ENCODE measurements at regions not wholly inside any gene's neighbourhood (a gene's known extent, or its start where the extent isn't known, plus 50 kb on each side); places are given as distances from the start of the nearest gene placed in this dataset.

DNA sequence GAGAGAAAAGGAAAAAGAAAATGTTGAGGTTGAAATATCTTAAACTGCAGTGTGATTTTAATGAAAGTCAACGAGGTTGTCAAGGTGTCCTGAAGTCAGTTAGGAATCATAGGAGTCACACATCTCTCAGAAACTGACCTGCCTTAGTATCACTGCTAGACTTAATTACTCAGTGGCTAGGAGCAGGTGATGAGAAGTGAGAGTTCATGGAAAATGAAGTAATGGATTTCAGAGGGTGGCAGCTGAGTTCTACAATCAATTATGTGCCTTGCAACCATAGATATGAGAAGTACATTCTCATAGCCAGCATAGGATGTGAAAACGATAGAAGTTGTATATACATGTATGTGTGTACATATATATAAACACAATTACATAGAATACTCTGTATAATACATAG, 1269.7 kb downstream of the FSTL5 start:
- TF ChIP-seq POLR2AphosphoS5 (IDR thresholded peaks at IDR 0.05): no peak
- TF ChIP-seq CTCF (IDR thresholded peaks at IDR 0.05): no peak
- TF ChIP-seq EP300 (IDR thresholded peaks at IDR 0.05; ENCODE audit: low read depth): no peak
- no peak for TF ChIP-seq POLR2A (IDR thresholded peaks at IDR 0.05)
- intact Hi-C loops (cut with DNase I; ENCODE audit: low total_unique reads) (no loop called here), in situ Hi-C loops (cut with MboI; ENCODE audit: low pct_ligation_motif_present in 1 of 4, low pct_unique_long_range_greater_than_20kb in 1 of 4, low sequenced_read_pairs in 3 of 4) (no loop called here)
- WGBS, 2 donors (ENCODE audit: low coverage in 1 of 2): 42 to 50% methylated on average over 2 of the region's 2 CpGs
- H3K9me3 ChIP-seq: peaks cover 0 to under 1% of the 10 kb centered on the region in 2 donors
- no peaks in the 10 kb centered on the region for H3K36me3 ChIP-seq
- no peaks in the 10 kb centered on the region for H3K4me1 ChIP-seq
- no peak overlapping the region for H3K27ac ChIP-seq
- no peaks in the 10 kb centered on the region for H3K27me3 ChIP-seq
- no peak for DNase-seq
- no peak overlapping the region for H3K4me3 ChIP-seq

DNA sequence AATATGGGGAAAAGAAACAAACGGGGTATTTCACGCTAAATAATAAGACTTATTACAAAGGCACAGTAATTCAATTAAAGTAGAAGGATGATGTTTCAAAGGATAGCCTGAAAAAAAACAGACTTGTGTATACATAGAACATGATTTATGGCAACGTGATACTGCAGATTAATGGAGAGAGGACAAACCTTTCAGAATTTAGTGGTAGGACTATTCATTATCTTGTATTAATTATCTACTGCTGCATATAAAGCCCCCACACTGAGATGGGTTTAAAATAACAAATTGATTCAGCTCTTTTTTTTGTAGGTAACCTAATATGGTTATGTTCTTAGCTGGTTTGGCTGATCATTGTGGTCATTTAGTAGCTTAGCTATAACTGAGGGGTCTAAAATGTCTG, 1269.0 kb downstream of the FSTL5 start:
- no peak overlapping the region for H3K27ac ChIP-seq
- no peaks in the 10 kb centered on the region for H3K4me1 ChIP-seq
- 51 to 83% methylated on average over 3 of the region's 3 CpGs for WGBS, 2 donors (ENCODE audit: low coverage in 1 of 2)
- no peak for TF ChIP-seq POLR2A (IDR thresholded peaks at IDR 0.05)
- no peak for TF ChIP-seq CTCF (IDR thresholded peaks at IDR 0.05)
- TF ChIP-seq EP300 (IDR thresholded peaks at IDR 0.05; ENCODE audit: low read depth): no peak
- TF ChIP-seq POLR2AphosphoS5 (IDR thresholded peaks at IDR 0.05): no peak
- no peak for DNase-seq
- no peaks in the 10 kb centered on the region for H3K9me3 ChIP-seq
- H3K36me3 ChIP-seq: no peaks in the 10 kb centered on the region
- intact Hi-C loops (cut with DNase I; ENCODE audit: low total_unique reads) (no loop called here), in situ Hi-C loops (cut with MboI; ENCODE audit: low pct_ligation_motif_present in 1 of 4, low pct_unique_long_range_greater_than_20kb in 1 of 4, low sequenced_read_pairs in 3 of 4) (no loop called here)
- H3K4me3 ChIP-seq: no peak overlapping the region
- H3K27me3 ChIP-seq: no peaks in the 10 kb centered on the region

- H3K27ac ChIP-seq: no peak overlapping the region
- in situ Hi-C loops (cut with MboI; ENCODE audit: low pct_ligation_motif_present in 1 of 4, low pct_unique_long_range_greater_than_20kb in 1 of 4, low sequenced_read_pairs in 3 of 4): no loop called here
- no peaks in the 10 kb centered on the region for H3K4me1 ChIP-seq
- H3K4me3 ChIP-seq: no peak overlapping the region
- no peaks in the 10 kb centered on the region for H3K27me3 ChIP-seq
- no peak for TF ChIP-seq POLR2AphosphoS5 (IDR thresholded peaks at IDR 0.05)
- DNase-seq: no peak
- H3K9me3 ChIP-seq: no peaks in the 10 kb centered on the region
- H3K36me3 ChIP-seq: no peaks in the 10 kb centered on the region
- intact Hi-C loops (cut with DNase I; ENCODE audit: low total_unique reads): no loop called here
- WGBS, 2 donors (ENCODE audit: low coverage in 1 of 2): 75 to 100% methylated on average over 1 of the region's 1 CpG
These were observed 1236.5 kb downstream of the FSTL5 start for GRCh38 chr4:160927311-160927710.

GRCh38 chr4:160928482-160928881, 1235.3 kb downstream of the FSTL5 start:
- no peak for DNase-seq
- TF ChIP-seq POLR2AphosphoS5 (IDR thresholded peaks at IDR 0.05): no peak
- TF ChIP-seq CTCF (IDR thresholded peaks at IDR 0.05): no peak
- TF ChIP-seq EP300 (IDR thresholded peaks at IDR 0.05; ENCODE audit: low read depth): no peak
- TF ChIP-seq POLR2A (IDR thresholded peaks at IDR 0.05): no peak
- Histone ChIP-seq H3K36me3 (no peaks in the 10 kb centered on the region), H3K27ac (no peak overlapping the region), H3K9me3 (no peaks in the 10 kb centered on the region), H3K27me3 (no peaks in the 10 kb centered on the region), H3K4me3 (no peak overlapping the region), H3K4me1 (no peaks in the 10 kb centered on the region)
- intact Hi-C loops (cut with DNase I; ENCODE audit: low total_unique reads) (no loop called here), in situ Hi-C loops (cut with MboI; ENCODE audit: low pct_ligation_motif_present in 1 of 4, low pct_unique_long_range_greater_than_20kb in 1 of 4, low sequenced_read_pairs in 3 of 4) (no loop called here)
- 63 to 67% methylated on average over 2 to 3 of the region's 3 CpGs for WGBS, 2 donors (ENCODE audit: low coverage in 1 of 2)

- H3K27ac ChIP-seq: no peak overlapping the region
- no peaks in the 10 kb centered on the region for H3K27me3 ChIP-seq
- intact Hi-C loops (cut with DNase I; ENCODE audit: low total_unique reads): no loop called here
- TF ChIP-seq EP300 (IDR thresholded peaks at IDR 0.05; ENCODE audit: low read depth) (no peak), POLR2AphosphoS5 (IDR thresholded peaks at IDR 0.05) (no peak), CTCF (IDR thresholded peaks at IDR 0.05) (no peak), POLR2A (IDR thresholded peaks at IDR 0.05) (no peak)
- DNase-seq: no peak
- no peaks in the 10 kb centered on the region for H3K9me3 ChIP-seq
- no peaks in the 10 kb centered on the region for H3K36me3 ChIP-seq
- H3K4me1 ChIP-seq: no peaks in the 10 kb centered on the region
- in situ Hi-C loops (cut with MboI; ENCODE audit: low pct_ligation_motif_present in 1 of 4, low pct_unique_long_range_greater_than_20kb in 1 of 4, low sequenced_read_pairs in 3 of 4): no loop called here
- no peak overlapping the region for H3K4me3 ChIP-seq
- 67 to 83% methylated on average over 3 of the region's 3 CpGs for WGBS, 2 donors (ENCODE audit: low coverage in 1 of 2)
These were observed 1216.1 kb downstream of the FSTL5 start for GRCh38 chr4:160947653-160948052.
